IPS-18a (cell line): ENCODE measurements at regions not wholly inside any gene's neighbourhood (a gene's known extent, or its start where the extent isn't known, plus 50 kb on each side); places are given as distances from the start of the nearest gene placed in this dataset.

Experiments
- H3K27ac ChIP-seq: one replicate; pipeline ENCODE4 v1.5.1; 2013; ENCODE audit warnings: low read length
- H3K27me3 ChIP-seq: one replicate; pipeline ENCODE4 v1.6.1; 2013; ENCODE audit warnings: mild to moderate bottlenecking, low read length; ENCODE audit not compliant: control insufficient read depth, insufficient read depth
- H3K36me3 ChIP-seq: one replicate; pipeline ENCODE4 v1.6.1; 2013; ENCODE audit warnings: low read depth, low read length; ENCODE audit not compliant: control insufficient read depth
- H3K4me1 ChIP-seq: one replicate; pipeline ENCODE4 v1.6.1; 2013; ENCODE audit warnings: low read depth, low read length; ENCODE audit not compliant: control insufficient read depth
- H3K4me3 ChIP-seq: one replicate; pipeline ENCODE4 v1.5.1; 2013; ENCODE audit warnings: low read length
- H3K9ac ChIP-seq: one replicate; pipeline ENCODE4 v1.6.1; 2013; ENCODE audit warnings: mild to moderate bottlenecking, low read length, moderate library complexity
- H3K9me3 ChIP-seq: one replicate; pipeline ENCODE4 v1.6.1; 2013; ENCODE audit warnings: low read depth, low read length; ENCODE audit not compliant: control insufficient read depth

DNA sequence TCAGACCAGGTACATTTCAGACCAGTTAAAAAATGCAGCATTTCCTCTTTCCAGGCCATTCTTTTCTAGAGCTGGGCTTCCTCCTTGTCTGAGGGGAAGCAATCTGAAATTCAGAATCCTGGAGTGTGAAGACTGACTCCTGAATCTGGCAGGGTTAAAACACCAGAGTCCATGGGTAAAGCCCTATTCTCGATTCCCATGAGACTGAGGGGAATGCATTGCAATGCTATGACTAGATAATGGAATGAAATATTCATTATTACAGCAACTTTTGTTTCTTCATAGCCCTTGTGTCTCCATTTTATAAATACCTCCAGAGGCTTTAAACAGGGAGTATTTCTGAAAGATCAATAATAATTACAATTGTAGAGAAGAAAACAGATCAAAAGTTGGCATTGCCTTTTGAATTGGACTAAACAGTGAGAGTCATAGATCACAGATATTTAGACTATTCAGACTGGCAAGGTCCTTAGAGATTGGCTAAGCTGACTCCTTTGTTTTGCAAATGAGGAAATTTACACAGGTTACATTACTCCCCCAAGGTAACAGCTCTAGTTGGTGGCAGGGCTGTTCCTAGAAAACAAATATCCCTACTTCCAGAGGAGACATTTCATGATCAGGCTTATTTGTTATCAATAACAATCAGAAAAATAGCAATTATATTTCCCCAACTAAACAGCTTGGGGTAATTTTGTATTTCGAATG, 632.6 kb upstream of the KIRREL3 start:
- no peaks in the 10 kb centered on the region for H3K9me3 ChIP-seq
- no peak overlapping the region for H3K9ac ChIP-seq
- peak overlapping the region; percentile 5 for H3K4me3 ChIP-seq
- H3K4me1 ChIP-seq: peaks cover 25% of the 10 kb centered on the region
- H3K36me3 ChIP-seq: no peaks in the 10 kb centered on the region
- no peak overlapping the region for H3K27ac ChIP-seq
- no peaks in the 10 kb centered on the region for H3K27me3 ChIP-seq

DNA sequence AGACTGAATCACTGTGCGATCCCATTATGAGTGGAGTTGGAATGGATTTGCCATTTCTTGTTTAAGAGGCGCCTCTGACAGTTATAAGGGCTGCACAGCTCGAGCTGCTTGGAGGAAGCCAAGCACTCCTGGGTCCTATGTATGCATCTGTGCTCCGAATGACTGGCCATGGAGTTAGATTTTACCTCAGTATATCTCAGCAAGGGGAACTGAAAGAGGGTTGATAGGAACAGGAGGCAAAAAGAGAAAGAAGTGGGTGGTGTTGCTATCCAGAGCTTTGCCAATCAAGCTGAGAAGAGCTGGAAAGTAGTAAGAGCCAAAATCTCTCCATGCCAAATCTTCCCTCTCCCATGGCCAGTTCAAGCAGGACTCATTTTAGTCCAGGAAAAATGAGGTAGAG, 632.0 kb upstream of the KIRREL3 start:
- no peak overlapping the region for H3K9ac ChIP-seq
- H3K4me3 ChIP-seq: peak overlapping the region; percentile 5
- no peaks in the 10 kb centered on the region for H3K36me3 ChIP-seq
- no peak overlapping the region for H3K27ac ChIP-seq
- no peaks in the 10 kb centered on the region for H3K27me3 ChIP-seq
- no peaks in the 10 kb centered on the region for H3K9me3 ChIP-seq
- H3K4me1 ChIP-seq: peaks cover 25% of the 10 kb centered on the region

DNA sequence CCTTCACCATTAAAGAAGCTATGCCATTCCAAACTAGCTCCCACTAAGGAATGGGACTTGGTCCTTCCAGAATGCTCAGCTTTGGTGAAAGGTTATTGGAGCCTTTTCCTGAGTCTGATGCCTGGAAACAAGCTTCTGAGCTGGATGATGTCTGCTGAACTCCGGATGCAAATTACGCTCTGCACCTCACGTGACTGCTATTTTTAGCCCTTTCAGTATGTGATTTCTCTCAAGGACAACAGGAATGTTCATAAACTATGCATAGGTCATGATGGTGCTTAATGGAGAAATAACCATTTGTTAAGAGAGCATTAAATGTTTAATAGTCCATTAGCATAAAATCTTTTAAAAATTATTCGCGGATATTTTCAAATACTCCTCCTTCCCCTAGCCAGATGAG, 631.4 kb upstream of the KIRREL3 start:
- H3K27me3 ChIP-seq: no peaks in the 10 kb centered on the region
- no peaks in the 10 kb centered on the region for H3K9me3 ChIP-seq
- peaks cover 25% of the 10 kb centered on the region for H3K4me1 ChIP-seq
- no peak overlapping the region for H3K27ac ChIP-seq
- no peaks in the 10 kb centered on the region for H3K36me3 ChIP-seq
- H3K4me3 ChIP-seq: no peak overlapping the region
- H3K9ac ChIP-seq: no peak overlapping the region

DNA sequence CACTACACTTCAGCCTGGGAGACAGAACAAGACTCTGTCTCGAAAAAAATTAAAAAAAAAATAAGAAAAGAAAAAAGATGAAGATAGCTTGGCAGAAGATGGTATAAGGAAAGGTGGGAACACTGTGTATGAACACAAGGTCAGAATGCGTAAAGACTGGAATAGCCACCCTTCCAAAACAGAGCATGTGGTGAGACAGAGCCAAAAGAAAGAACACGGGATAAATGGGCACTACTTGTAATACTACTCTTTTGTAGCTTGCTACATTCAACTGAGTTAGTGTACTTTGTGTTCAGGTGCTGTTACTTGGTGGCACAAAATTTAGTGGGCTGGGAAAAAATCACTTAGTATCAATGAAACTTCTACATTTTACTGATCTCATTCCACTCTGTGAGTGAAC, 628.6 kb upstream of the KIRREL3 start:
- H3K9ac ChIP-seq: no peak overlapping the region
- peaks cover 23% of the 10 kb centered on the region for H3K4me1 ChIP-seq
- no peaks in the 10 kb centered on the region for H3K36me3 ChIP-seq
- no peak overlapping the region for H3K4me3 ChIP-seq
- H3K27ac ChIP-seq: no peak overlapping the region
- H3K9me3 ChIP-seq: no peaks in the 10 kb centered on the region
- H3K27me3 ChIP-seq: no peaks in the 10 kb centered on the region

DNA sequence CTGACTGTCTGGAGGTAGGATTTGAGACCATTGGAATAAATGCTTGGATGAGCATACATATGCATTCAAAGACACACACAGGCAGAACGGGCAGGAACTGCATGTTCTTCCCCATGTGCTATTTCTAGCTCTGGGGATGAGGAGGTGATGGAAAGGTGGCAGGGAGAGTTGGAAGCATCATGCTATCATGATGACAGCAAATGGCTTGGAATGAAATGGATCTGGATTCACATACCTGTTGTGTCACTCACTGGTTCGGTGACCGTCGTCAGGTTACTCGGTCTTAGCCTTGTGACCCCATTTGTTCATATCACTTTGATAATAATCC, 627.9 kb upstream of the KIRREL3 start:
- no peak overlapping the region for H3K27ac ChIP-seq
- H3K4me3 ChIP-seq: no peak overlapping the region
- no peaks in the 10 kb centered on the region for H3K9me3 ChIP-seq

DNA sequence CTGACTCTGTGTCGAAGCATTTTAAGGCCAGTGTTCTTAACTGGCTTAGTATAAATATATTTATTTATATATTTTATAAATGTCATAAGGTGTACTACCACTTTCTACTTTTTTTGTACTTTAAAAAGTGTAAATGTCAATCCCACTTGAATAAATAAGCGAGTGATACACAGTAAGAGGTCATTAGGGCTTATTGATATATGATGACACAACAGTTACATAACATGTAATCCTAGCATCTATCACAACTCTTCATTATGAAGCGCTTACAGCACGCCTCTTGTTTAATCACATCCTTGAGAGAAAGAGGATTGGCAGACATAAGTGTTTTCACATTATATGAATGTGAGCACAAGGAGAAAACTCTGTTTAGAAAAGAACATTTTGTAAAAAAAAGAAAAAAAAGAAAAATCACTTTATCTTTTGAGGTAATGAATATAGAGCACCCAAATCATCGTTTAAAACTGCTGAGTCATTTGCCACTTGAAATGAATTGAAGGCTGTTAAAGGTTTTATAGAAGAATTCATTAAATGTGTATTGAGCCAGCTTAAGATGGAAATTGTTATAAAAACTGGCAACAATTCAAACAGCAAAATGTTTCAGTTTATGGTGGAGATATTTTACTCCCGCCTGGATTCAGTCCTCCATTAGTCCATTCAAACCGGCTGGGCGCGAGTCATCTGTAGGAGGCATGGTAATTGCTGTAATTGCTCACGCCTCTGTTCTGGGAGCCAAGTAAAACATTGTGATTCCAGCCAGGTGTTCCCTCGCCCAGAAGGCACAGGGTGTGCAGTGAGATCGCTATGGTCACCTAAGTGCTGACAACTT, 627.3 kb upstream of the KIRREL3 start:
- Histone ChIP-seq H3K4me3 (no peak overlapping the region), H3K9me3 (no peaks in the 10 kb centered on the region), H3K4me1 (peaks cover 10% of the 10 kb centered on the region)

More for the DNA sequence above, 627.9 kb upstream of the KIRREL3 start:
- Histone ChIP-seq H3K27me3 (no peaks in the 10 kb centered on the region), H3K36me3 (no peaks in the 10 kb centered on the region), H3K4me1 (peaks cover 15% of the 10 kb centered on the region), H3K9ac (no peak overlapping the region)

DNA sequence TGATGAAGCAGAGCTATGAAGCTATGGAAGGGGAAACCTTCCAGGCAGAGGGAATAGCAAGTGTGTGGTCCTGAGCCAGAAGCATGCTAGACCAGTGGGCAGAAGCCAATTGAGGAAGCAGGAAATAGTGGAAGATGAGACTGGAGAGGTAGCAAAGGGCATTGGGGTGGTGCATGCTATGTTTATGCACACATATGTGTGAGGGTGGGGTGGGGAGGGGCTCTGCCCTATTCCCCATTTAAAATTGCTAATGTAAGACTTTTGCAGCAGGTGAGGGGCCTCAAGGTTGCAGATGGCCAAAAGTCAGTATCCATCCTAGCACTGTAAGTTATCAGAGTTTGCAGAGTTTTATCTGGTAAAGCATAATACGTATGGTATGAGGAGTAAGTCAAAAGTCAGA, 626.6 kb upstream of the KIRREL3 start:
- Histone ChIP-seq H3K27ac (no peak overlapping the region), H3K9me3 (no peaks in the 10 kb centered on the region), H3K27me3 (no peaks in the 10 kb centered on the region), H3K4me1 (peaks cover 3% of the 10 kb centered on the region), H3K36me3 (no peaks in the 10 kb centered on the region), H3K9ac (no peak overlapping the region), H3K4me3 (no peak overlapping the region)

More for the DNA sequence above, 627.3 kb upstream of the KIRREL3 start:
- H3K9ac ChIP-seq: no peak overlapping the region
- no peaks in the 10 kb centered on the region for H3K27me3 ChIP-seq
- no peaks in the 10 kb centered on the region for H3K36me3 ChIP-seq
- H3K27ac ChIP-seq: no peak overlapping the region

DNA sequence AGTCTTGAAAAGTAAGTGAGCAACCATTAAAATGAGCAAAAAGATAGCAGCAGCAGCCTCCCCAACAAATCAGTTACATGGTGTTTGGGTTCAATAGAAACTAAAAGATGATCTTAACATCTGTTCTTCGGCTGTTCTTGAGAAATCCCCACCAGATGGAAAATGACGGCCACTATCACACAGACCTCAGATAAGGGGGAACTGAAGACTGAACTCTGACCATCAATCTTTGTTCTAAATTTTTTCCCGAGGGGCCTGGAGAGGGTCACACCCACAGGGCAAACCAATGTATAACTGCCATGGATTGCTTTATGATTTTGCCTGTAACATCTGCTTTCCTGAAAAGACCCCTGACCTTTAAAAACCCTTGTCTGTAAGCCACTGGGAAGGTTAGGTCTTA, 624.8 kb upstream of the KIRREL3 start:
- Histone ChIP-seq H3K36me3 (no peaks in the 10 kb centered on the region), H3K4me3 (no peak overlapping the region), H3K27me3 (no peaks in the 10 kb centered on the region), H3K9me3 (no peaks in the 10 kb centered on the region), H3K27ac (no peak overlapping the region), H3K9ac (no peak overlapping the region), H3K4me1 (no peaks in the 10 kb centered on the region)

DNA sequence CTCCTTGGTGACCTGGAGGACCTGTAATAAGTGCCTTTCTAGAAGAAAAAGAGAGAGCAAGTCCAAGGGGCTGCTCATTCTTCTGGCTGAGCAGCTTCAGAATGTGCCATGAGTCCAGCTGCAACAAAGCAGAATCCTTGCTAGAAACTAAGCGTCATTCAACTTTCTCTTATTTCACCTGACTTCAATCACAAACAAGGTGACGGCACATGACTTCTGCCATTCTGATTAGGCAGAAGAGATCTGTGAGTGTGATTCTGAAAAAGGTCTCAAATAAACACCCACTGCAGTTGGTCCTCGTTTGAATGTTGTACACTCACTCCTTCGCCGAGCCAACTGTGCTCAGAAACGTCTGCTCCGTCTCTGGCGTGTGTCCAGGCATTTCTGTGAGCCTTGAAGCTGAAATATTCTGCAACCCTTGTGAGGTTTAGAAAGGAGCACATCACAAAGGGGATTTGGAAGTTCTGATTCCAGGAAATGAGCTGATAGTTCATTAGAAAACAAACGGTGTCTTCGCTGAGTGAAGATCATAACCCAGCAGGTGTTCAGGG, 623.8 kb upstream of the KIRREL3 start:
- Histone ChIP-seq H3K4me1 (no peaks in the 10 kb centered on the region), H3K9ac (no peak overlapping the region), H3K4me3 (no peak overlapping the region), H3K9me3 (no peaks in the 10 kb centered on the region), H3K27me3 (no peaks in the 10 kb centered on the region), H3K27ac (no peak overlapping the region), H3K36me3 (no peaks in the 10 kb centered on the region)

DNA sequence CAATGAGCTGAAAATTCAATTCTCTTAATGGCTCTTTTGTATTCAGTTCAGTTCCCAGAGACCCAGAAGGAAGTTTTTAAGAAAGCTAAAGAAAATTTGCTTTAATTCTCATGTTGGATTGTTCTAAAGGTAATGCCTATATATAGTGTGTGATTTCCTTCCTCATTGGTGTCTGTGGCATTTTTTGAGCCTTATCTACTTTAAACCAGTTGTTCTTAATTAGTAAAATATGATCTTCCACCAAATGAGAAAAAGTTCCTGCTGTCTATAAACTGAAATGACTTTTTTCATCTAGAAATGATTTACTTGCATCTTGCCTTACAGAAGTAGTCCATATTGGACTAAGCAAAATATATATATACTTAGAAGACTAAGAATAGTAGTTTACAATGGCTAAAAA, 622.1 kb upstream of the KIRREL3 start:
- Histone ChIP-seq H3K4me1 (no peaks in the 10 kb centered on the region), H3K4me3 (no peak overlapping the region), H3K9me3 (no peaks in the 10 kb centered on the region), H3K27me3 (no peaks in the 10 kb centered on the region), H3K27ac (no peak overlapping the region), H3K36me3 (no peaks in the 10 kb centered on the region), H3K9ac (no peak overlapping the region)

DNA sequence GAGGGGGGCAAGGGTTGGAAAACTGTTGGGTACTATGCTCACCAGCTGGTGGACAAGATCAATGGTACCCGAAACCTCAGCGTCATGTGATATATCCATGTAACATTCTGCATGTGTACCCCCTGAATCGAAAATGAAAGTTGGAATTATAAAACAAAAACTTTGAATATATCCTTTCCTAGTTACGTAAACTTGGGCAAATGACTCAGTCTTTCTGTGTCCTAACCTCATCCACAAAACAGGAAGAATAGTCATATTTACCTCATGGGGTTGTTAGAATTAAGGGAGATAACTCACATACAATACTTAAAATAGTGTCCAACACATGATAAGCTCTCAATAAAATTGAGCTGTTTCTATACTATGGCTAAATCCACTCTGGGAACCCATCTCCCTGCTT, 620.1 kb upstream of the KIRREL3 start:
- Histone ChIP-seq H3K9ac (no peak overlapping the region), H3K4me3 (no peak overlapping the region), H3K4me1 (no peaks in the 10 kb centered on the region), H3K9me3 (no peaks in the 10 kb centered on the region), H3K27ac (no peak overlapping the region), H3K27me3 (no peaks in the 10 kb centered on the region), H3K36me3 (no peaks in the 10 kb centered on the region)

DNA sequence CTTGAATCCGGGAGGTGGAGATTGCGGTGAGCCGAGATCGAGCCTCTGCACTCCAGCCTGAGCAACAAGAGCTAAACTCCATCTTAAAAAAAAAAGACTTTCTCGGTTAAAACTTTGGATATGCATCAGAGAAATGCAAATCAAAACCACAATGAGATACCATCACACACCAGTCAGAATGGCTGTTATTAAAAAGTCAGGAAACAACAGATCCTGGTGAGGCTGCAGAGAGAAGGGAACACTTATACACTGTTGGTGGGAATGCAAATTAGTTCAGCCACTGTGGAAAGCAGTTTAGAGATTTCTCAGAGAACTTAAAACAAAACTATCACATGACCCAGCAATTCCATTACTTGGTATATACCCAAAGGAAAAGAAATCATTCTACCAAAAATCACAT, 619.4 kb upstream of the KIRREL3 start:
- Histone ChIP-seq H3K36me3 (no peaks in the 10 kb centered on the region), H3K9me3 (no peaks in the 10 kb centered on the region), H3K4me1 (no peaks in the 10 kb centered on the region), H3K4me3 (no peak overlapping the region), H3K9ac (no peak overlapping the region), H3K27me3 (no peaks in the 10 kb centered on the region), H3K27ac (no peak overlapping the region)
